ENCODE measurements at regions not wholly inside any gene's neighbourhood (a gene's known extent, or its start where the extent isn't known, plus 50 kb on each side); places are given as distances from the start of the nearest gene placed in this dataset.

DNA sequence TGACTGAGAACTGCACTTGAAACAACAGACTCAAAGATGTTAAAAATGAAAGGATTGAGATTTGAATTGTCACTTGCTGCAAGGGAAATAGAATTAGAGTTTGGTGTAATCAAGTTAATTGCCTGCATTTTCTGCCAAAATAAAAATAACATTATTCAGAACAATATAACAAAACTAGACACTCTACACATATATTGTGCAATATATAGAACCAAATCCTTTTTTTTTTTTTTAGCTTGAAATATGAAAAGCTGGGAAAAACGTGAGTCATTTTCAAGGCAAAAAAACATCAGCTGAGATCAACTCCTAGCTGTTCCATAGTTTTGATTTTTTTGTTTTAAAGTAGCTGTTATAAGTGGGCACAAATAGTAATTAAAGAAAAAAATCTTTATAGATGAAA, 561.5 kb downstream of the DNAJB9 start:
- no peak for DNase-seq (ENCODE audit: low read depth)

- no peak for DNase-seq (ENCODE audit: low read depth)
These were observed 567.2 kb downstream of the DNAJB9 start for GRCh38 chr7:109136893-109137292.

DNA sequence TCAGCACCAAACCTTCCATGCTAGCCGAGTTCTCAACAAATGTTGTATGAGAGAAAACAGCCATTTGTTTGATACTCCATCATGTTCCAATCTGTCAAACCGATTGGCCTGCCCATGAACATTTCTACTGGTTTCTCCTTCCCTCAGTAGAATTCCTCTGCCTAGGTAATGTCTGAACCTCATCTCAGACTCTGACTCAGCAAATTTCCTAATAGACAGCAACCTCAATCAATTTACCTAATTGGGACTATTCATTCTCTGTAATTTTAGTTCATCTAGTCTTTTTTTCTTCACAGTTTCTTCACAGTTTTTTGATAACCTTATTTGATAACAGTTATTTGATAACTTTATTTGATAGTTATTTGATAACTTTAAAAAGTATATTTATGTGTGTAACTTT, 585.1 kb downstream of the DNAJB9 start:
- DNase-seq (ENCODE audit: low read depth): no peak

DNA sequence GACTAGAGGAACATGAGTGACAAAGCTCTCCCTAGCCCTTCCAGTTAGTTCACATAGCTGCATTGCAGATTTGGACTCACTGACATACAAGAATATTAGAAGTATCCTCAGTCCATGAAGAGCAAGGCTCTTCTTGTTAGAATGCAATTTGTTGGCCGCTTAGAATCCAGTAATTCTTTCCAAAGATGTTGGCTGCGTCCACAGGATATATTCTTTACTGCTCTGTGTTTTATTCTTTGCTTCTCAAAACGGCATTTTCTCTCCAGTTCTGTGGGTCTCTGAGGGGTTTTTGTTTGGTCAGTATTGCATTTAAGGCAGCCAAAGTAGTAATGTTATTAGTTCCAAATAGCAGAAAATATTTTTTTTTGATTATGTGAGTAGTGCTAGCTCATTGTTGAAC, 588.6 kb downstream of the DNAJB9 start:
- DNase-seq (ENCODE audit: low read depth): no peak

GRCh38 chr7:109176661-109177060, 607.0 kb downstream of the DNAJB9 start:
- no peak for DNase-seq (ENCODE audit: low read depth)

- no peak for DNase-seq (ENCODE audit: low read depth)
These were observed 608.7 kb downstream of the DNAJB9 start for GRCh38 chr7:109178342-109178741.

GRCh38 chr7:109179601-109180000, 609.9 kb downstream of the DNAJB9 start:
- DNase-seq (ENCODE audit: low read depth): no peak

DNA sequence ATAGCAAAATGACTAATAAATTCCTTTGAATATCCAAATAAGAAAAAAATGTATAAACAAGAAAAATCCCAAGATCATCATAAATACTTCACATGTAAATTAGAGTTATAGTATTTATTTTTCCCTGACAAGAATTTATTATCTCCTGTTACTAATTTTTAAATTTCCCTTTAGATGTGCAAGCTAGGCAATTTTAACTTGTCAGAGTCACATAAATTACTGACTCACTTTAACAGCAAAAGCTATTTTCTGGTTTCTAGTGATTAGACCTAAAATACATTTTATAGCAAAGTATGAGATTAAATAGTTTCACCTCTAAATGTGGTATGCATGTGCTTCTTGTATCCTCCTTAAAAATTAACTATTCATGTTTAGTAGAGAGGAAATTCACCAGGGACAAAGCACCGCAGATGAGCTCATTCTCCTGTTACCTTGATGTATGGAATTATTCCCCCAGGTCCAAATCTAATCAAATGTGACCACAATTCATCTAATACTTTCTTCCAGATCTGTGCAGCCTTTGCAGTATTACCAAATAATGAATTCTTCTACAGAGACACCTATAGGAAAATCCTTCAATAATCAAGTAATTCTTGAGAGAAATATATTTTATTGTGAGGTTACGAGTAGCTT, 621.2 kb downstream of the DNAJB9 start:
- DNase-seq (ENCODE audit: low read depth): no peak

DNA sequence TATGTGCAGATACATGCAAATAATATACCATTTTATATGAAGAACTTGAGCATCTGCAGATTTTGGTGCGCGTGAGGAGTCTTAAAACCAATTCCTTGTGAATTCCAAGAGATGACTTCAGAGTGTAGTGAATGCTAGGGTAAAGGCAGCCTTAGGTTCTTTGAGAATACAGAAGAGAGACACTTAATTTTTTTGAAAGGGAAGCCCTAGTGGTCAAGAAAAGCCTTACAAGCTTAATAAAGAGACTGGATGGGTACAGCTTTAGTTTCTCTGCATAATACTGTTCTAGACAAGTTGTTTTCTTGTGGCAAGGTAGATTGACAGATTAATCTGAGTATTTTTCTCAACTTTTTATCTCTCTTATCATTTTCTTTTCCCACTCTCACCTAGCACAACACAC, 636.5 kb downstream of the DNAJB9 start:
- no peak for DNase-seq (ENCODE audit: low read depth)

DNA sequence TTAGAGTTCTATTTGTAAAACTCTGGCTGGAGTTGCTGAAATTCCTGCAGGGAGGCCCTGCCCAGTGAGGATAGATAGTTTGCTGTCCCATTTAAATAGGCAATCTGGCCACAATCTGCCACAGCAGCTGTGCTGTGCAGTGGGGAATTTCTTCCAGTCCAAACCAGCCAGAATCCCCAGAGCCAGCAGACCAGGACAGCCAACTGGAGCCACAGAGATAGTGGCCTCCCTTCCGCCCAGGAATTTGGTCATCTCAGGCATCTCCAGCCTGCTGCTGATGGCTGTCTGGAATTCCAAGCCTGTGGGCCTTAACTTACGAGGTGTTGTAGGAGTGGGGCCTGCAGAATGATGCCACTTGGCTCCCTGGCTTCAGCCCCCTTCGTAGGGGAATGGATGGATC, 643.4 kb downstream of the DNAJB9 start:
- DNase-seq (ENCODE audit: low read depth): no peak

DNA sequence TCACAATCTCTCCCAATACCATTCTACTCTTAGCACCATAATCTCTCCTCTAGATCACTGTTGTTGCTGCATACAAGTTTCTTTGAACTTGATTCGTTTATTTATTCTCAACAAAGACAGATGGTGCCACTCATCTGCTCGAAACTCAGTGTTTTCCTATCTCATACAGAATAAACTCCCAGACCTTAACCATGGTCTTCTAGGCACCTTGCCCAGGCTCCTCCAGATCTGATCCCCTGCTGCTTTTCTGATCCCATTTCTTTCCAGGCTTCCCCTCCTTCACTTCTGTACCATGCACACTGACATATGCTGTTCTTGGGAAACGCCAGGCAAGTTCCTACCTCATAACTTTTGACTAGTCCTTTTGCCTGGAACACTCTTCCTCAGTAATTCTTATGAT, 645.7 kb downstream of the DNAJB9 start:
- DNase-seq (ENCODE audit: low read depth): no peak

DNA sequence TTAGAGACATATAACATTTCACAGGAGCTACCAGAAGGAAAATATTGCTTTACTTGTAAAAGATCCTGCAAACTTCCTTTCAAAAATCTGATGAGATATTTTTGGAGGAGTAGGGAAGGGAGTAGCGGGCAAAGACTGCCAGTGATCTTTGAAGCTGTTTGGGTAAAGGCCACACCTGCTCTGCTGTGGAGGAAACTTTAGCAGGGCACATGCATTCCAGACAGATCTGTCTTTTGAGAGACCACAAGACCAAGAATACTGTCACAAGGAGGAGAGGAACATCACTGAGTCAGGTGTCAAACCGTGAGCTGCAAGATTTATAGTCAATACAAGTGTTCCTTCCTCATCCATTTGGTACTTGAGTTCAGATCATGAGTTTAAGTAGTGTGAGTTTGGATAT, 654.4 kb downstream of the DNAJB9 start:
- DNase-seq (ENCODE audit: low read depth): no peak

- no peak for DNase-seq (ENCODE audit: low read depth)
These were observed 657.0 kb downstream of the DNAJB9 start for GRCh38 chr7:109226699-109227098.

DNA sequence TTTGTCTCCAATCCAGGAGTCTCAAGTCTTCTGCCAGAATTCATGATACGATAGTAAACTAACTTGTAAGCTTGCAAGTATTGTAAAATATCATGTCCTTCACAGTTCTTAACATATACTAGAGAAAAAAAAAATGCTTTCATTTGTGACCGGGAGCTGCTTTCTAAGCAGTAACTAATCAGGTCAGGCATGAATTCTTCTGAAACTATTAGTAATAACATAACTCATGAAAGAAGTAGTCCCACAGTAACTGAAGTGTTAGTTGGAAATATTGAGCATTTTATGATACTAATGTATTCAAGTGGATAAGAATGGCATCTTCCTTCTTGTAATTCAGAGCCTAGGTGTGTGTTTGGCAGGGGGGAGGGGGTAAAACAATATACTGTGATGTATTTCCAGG, 665.6 kb downstream of the DNAJB9 start:
- no peak for DNase-seq (ENCODE audit: low read depth)

- peak; percentile 57 for DNase-seq (ENCODE audit: low read depth)
These were observed 676.8 kb downstream of the DNAJB9 start for GRCh38 chr7:109246330-109247077.

DNA sequence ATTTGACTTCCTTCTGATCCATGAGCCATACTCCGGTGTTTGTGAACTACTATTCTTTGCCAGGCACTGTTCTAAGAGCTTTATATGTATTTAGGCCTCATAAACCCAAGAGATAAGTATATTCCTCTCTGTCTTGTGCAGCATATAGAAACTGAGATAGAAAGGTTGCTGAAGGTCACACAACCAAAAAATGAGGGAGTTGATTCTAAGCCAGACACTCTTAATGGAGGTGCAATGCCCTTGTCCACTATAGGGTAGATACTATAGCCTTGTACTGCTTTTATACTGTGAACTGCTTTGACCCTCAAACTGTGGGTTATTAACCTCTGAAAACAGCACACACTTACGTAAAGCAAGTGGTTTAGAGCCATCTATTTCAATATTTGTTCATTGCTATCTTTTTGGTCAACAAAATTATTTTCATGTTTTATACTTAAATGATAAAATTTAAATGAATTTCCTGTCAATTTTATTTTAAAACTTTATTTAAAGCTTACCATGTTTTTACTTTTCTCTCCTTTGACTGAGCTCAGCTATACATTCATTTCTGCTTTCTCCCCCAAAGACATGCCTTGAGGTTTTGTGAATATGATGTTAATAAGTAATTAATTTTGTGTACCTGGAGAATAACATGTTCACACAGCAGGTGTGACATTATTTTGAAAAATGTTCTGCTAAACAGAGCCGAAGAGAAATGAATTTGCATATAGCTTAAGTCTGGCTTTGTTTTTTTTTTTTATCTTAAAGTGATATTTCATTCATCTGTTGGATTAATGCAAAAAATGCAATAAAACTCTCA, 687.3 kb downstream of the DNAJB9 start:
- DNase-seq (ENCODE audit: low read depth): no peak

DNA sequence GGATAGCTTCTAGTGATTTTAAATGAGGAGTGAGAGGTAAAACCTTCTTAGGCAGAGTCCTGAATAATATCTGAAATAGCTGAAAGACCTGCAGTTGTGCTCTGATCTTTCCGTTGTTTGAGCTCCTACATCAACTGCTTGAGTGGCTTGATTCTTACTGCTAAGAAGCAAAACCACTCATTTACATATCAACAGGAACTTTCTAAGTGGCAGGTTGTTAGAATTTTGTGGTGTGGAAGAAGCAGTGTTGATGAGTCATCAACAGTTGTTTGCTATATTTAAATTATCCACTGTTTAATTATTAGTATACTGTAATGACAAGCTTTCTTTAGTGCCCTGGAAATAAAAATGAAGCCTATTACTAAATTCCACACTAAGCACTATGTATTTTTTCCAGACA, 689.5 kb downstream of the DNAJB9 start:
- DNase-seq (ENCODE audit: low read depth): no peak

DNA sequence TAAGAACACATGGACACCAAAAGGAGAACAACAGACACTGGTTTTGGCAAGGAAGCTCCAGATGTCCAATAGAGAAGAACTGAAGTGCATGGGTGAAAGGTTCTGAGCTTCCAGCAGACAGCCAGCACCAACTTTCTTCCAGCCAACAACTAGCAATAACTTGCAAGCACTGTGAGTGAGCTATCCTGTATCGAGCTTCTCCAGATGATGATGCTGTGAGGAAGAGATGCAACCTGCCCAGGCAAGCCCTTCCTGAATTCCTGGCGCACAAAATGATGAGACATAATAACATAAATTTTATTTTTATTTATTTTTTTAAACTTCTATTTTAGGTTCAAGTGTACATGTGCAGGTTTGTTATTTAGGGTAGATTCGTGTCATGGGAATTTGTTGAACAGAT, 692.1 kb downstream of the DNAJB9 start:
- no peak for DNase-seq (ENCODE audit: low read depth)

DNA sequence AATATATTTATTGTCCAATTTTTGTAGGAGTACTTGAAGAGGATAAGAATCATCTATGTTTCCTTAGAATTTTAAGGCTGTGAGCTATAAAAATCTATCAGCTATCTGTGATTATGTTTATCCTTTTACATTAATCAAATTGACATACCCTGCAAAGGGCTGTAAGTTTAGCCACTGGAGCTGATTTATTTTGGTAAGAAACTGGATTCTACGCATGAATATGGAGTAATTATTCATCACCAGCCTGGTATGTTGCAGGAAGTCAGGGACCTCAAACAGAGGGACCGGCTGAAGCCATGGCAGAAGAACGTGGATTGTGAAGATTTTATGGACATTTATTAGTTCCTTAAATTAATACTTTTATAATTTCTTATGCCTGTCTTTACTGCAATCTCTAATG, 696.9 kb downstream of the DNAJB9 start:
- no peak for DNase-seq (ENCODE audit: low read depth)

- DNase-seq (ENCODE audit: low read depth): no peak
These were observed 706.7 kb downstream of the DNAJB9 start for GRCh38 chr7:109276348-109276747.

DNA sequence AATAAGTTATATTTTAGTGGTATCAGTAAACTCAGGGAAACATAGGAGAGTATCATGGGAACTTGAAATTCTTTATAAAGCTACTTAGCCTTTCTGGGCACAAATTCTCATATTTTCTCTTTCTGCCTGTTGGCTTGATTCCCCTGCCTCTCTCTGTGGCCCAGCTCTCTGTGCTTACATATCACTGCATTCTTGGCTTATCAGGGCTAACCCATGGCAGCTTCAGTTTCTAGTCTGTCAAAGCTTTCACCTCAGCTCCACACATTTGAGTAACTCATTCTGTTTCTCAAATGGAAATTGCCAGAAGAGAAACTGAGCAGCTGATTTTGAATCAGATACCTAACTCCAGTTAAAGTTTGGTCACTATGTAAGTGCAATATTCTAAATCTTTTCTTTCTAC, 713.1 kb downstream of the DNAJB9 start:
- no peak for DNase-seq (ENCODE audit: low read depth)

- DNase-seq (ENCODE audit: low read depth): no peak
These were observed 715.3 kb downstream of the DNAJB9 start for GRCh38 chr7:109284943-109285342.

GRCh38 chr7:109295158-109295557, 725.5 kb downstream of the DNAJB9 start:
- DNase-seq (ENCODE audit: low read depth): no peak

Measured in fibroblast of the conjunctiva (primary cell).